ENCODE measurements at regions not wholly inside any gene's neighbourhood (a gene's known extent, or its start where the extent isn't known, plus 50 kb on each side); places are given as distances from the start of the nearest gene placed in this dataset.

DNA sequence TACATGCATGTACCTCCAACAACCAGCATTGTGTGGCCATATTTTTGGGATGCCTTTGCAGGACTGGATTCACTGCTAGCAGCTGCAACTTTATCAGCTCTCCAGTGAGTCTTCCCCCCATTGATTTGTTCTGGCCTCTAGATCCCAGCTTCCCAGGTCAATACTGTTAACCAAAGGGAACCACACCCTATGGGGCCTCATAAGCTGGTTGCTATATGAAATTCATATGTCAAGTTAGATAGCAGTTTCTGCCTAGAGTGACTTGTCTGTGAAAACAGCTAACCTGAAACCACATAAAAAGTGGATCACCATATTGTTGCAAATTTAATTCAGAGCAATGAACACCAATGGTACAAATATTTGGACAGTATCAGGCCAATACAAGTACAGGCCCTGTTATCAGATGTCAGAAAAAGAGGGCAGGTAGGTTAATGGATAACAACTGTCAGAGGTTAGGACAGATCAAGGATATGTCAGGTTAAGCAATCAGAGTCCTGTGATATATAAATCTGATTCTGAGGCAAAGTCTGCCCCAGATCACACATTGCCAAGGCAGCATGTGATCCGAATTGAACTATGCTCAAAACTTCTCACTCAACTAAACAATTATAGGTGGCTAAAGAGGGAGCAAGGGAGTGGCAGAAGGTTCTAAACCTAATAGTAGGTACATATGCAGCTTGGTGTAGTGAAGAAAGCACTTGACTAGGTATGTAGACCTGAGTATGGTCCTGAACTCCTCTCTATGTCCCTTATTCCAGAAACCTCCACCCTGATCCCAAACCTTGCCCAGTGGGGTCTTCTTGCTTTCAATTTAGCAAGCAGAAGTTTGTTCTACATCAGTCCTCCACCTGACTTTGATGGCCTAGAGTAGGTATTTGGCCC is 94.7 kb upstream of the FOXN2 start:
- in situ Hi-C loops (cut with HindIII; ENCODE audit: low sequenced_read_pairs) = no loop called here
- TF ChIP-seq, protein P1, sequence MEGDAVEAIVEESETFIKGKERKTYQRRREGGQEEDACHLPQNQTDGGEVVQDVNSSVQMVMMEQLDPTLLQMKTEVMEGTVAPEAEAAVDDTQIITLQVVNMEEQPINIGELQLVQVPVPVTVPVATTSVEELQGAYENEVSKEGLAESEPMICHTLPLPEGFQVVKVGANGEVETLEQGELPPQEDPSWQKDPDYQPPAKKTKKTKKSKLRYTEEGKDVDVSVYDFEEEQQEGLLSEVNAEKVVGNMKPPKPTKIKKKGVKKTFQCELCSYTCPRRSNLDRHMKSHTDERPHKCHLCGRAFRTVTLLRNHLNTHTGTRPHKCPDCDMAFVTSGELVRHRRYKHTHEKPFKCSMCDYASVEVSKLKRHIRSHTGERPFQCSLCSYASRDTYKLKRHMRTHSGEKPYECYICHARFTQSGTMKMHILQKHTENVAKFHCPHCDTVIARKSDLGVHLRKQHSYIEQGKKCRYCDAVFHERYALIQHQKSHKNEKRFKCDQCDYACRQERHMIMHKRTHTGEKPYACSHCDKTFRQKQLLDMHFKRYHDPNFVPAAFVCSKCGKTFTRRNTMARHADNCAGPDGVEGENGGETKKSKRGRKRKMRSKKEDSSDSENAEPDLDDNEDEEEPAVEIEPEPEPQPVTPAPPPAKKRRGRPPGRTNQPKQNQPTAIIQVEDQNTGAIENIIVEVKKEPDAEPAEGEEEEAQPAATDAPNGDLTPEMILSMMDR (IDR thresholded peaks at IDR 0.05; ENCODE audit: low read depth, low read length) = no peak
- DNase-seq (ENCODE audit: low read depth, low spot score) = no peak
- H3K4me3 ChIP-seq (ENCODE audit: low read depth, low read length) = no peak overlapping the region

DNA sequence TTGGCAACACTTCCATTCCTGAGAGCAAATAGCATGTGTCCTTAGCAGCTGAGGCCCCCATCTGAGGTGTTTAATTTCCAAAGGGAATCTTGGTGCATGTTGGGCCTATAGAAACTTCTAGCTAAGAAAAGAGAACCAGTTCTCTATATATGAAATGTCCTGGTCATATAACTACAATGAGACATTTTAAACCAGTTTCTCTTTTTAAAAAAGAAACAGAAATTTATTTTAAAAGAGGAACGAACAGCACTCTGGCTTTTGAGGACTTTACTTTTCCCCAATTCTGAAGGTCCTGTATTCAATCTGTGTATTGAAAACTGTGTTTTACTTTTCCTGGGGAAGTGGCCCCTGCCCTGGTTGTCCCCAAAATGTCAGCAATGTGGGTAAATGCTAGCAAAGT is 94.0 kb upstream of the FOXN2 start:
- no peak overlapping the region for H3K4me3 ChIP-seq (ENCODE audit: low read depth, low read length)
- in situ Hi-C loops (cut with HindIII; ENCODE audit: low sequenced_read_pairs) = no loop called here
- no peak for DNase-seq (ENCODE audit: low read depth, low spot score)
- TF ChIP-seq, protein P1 (IDR thresholded peaks at IDR 0.05; ENCODE audit: low read depth, low read length) = no peak

DNA sequence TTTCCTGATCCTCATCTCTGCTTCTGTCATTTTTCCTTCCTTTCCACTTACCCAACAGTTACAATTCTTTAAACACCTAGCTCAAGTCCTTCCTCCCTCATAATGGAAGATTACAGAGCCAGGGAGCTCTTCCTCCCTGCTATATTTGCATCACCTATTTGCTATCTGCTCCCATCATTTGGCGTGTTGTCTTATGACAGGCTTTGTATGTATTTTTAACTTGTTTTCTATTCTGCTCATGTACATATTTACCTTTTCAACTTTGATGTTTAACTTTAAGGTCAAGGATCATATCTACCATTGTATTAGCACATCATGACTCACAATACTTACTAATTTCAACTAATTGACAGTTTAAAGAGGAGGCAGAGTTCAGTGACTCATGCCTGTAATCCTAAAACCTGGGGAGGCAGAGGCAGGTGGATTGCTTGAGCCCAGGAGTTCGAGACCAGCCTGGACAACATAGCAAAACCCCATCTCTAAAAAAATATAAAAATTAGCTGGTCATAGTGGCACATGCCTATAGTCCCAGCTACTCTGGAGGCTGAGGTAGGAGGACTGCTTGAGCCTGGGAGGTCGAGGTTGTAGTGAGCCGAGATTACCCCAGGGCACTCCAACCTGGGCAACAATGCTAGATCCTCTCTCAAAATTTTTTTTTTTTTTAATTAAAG is 92.5 kb upstream of the FOXN2 start:
- TF ChIP-seq, protein P1 (IDR thresholded peaks at IDR 0.05; ENCODE audit: low read depth, low read length) = no peak
- in situ Hi-C loops (cut with HindIII; ENCODE audit: low sequenced_read_pairs) = no loop called here
- no peak overlapping the region for H3K4me3 ChIP-seq (ENCODE audit: low read depth, low read length)
- DNase-seq (ENCODE audit: low read depth, low spot score) = no peak

DNA sequence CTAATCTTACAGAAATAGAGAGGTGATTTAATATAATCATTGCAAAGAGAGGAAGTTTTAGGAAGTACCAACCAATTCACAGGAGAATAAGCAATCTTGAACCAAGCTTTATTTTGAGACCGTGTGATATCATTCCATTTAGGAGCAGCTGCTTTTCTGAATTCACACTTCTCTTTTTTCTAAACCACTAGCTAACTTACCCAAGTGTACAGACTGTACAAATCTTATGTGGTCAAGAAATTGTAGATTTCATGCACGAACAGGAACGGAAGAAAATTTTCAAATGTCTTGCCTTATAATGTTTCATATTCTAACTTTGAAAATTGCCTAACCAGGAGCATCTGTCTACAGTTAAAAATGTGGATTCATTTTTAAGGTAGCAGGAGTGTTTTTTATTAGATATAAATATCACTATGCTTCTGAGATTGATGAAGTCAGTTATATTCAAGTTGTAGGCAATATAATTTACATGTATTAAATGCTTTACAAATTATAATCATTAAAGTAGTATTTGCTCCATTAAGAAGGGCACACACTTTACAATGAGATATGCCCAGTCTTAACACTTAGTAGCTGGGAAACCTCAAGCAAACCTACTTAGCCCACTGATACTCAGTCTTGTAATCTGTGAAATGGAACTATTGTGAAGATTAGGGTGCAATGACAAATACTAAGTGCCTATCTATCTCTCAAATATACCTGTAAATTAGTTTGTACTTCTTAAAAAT is 86.7 kb upstream of the FOXN2 start:
- TF ChIP-seq, protein P1 (IDR thresholded peaks at IDR 0.05; ENCODE audit: low read depth, low read length) = no peak
- no peak for DNase-seq (ENCODE audit: low read depth, low spot score)
- no peak overlapping the region for H3K4me3 ChIP-seq (ENCODE audit: low read depth, low read length)
- in situ Hi-C loops (cut with HindIII; ENCODE audit: low sequenced_read_pairs) = no loop called here

DNA sequence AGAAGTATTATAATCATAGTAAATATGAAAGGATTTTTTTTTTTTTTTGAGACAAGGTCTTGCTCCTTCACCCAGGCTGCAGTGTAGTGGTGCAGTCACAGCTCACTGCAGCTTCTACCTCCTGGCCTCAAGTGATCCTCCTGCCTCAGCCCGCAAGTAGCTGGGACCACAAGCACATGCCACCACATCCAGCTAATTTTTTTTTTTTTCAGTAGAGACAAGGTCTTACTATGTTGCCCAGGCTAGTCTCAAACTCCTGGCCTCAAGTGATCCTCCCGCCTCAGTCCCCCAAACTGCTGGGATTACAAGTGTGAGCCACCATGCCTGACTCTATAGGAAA is 86.2 kb upstream of the FOXN2 start:
- in situ Hi-C loops (cut with HindIII; ENCODE audit: low sequenced_read_pairs) = no loop called here
- H3K4me3 ChIP-seq (ENCODE audit: low read depth, low read length) = no peak overlapping the region
- TF ChIP-seq, protein P1 (IDR thresholded peaks at IDR 0.05; ENCODE audit: low read depth, low read length) = no peak
- DNase-seq (ENCODE audit: low read depth, low spot score) = no peak

DNA sequence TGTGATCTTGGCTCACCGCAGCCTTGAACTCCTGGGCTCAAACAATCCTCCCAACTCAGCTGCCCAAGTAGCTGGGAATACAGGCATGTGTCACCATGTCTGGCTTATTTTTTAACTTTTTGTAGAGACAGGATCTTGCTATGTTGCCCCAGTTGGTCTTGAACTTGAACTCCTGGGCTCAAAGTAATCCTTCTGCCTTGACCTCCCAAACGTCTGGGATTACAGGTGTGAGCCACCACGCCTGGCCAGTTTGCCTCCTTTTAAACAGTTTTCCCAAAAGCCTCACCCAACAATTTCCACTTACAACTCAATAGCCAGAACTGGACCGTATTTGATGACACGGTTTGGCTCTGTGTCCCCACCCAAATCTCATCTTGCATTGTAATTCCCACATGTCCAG is 85.4 kb upstream of the FOXN2 start:
- in situ Hi-C loops (cut with HindIII; ENCODE audit: low sequenced_read_pairs) = no loop called here
- no peak for DNase-seq (ENCODE audit: low read depth, low spot score)
- TF ChIP-seq, protein P1 (IDR thresholded peaks at IDR 0.05; ENCODE audit: low read depth, low read length) = no peak
- H3K4me3 ChIP-seq (ENCODE audit: low read depth, low read length) = no peak overlapping the region
